ENCODE measurements at regions not wholly inside any gene's neighbourhood (a gene's known extent, or its start where the extent isn't known, plus 50 kb on each side); places are given as distances from the start of the nearest gene placed in this dataset.

GRCh38 chr15:47513471-47513870 is 203.8 kb upstream of the SEMA6D start:
- Histone ChIP-seq H3K4me1 (ENCODE audit: insufficient read depth, low read length, severe bottlenecking) (no peaks in the 10 kb centered on the region), H3K36me3 (ENCODE audit: insufficient read depth, low read length) (no peaks in the 10 kb centered on the region), H3K9me3 (ENCODE audit: low read length) (no peaks in the 10 kb centered on the region), H2AFZ (ENCODE audit: low read length) (no peak overlapping the region), H3K27ac (ENCODE audit: low read depth, low read length, poor library complexity, severe bottlenecking) (no peak overlapping the region), H3K4me2 (ENCODE audit: low read length) (no peak overlapping the region), H3F3A (ENCODE audit: insufficient read depth, low read length) (no peaks in the 10 kb centered on the region), H3K9me2 (ENCODE audit: low read depth, low read length) (no peaks in the 10 kb centered on the region), H3K9ac (ENCODE audit: low read length) (no peak overlapping the region), H4K20me1 (ENCODE audit: insufficient read depth, low read length) (no peaks in the 10 kb centered on the region), H3K79me2 (ENCODE audit: insufficient read depth, low read length) (no peaks in the 10 kb centered on the region), H3K4me3 (ENCODE audit: low read depth, low read length, poor library complexity, severe bottlenecking) (no peak overlapping the region), H3K27me3 (ENCODE audit: insufficient read depth, low read length) (no peaks in the 10 kb centered on the region)
- TF ChIP-seq EZH2 (IDR thresholded peaks at IDR 0.05; ENCODE audit: borderline replicate concordance, low read length) (no peak), CTCF (IDR thresholded peaks at IDR 0.05; ENCODE audit: low read length) (no peak)

- Histone ChIP-seq H3K9ac (ENCODE audit: low read length) (no peak overlapping the region), H3K36me3 (ENCODE audit: insufficient read depth, low read length) (no peaks in the 10 kb centered on the region), H3K79me2 (ENCODE audit: insufficient read depth, low read length) (no peaks in the 10 kb centered on the region), H3K9me2 (ENCODE audit: low read depth, low read length) (no peaks in the 10 kb centered on the region), H3K27ac (ENCODE audit: low read depth, low read length, poor library complexity, severe bottlenecking) (no peak overlapping the region), H3K4me3 (ENCODE audit: low read depth, low read length, poor library complexity, severe bottlenecking) (no peak overlapping the region), H2AFZ (ENCODE audit: low read length) (no peak overlapping the region), H3F3A (ENCODE audit: insufficient read depth, low read length) (no peaks in the 10 kb centered on the region), H4K20me1 (ENCODE audit: insufficient read depth, low read length) (no peaks in the 10 kb centered on the region), H3K4me2 (ENCODE audit: low read length) (no peak overlapping the region), H3K27me3 (ENCODE audit: insufficient read depth, low read length) (no peaks in the 10 kb centered on the region), H3K9me3 (ENCODE audit: low read length) (no peaks in the 10 kb centered on the region), H3K4me1 (ENCODE audit: insufficient read depth, low read length, severe bottlenecking) (no peaks in the 10 kb centered on the region)
- no peak for TF ChIP-seq CTCF (IDR thresholded peaks at IDR 0.05; ENCODE audit: low read length)
- no peak for TF ChIP-seq EZH2 (IDR thresholded peaks at IDR 0.05; ENCODE audit: borderline replicate concordance, low read length)
These were observed 203.1 kb upstream of the SEMA6D start for GRCh38 chr15:47514200-47514652.

GRCh38 chr15:47516558-47516957 is 200.7 kb upstream of the SEMA6D start:
- Histone ChIP-seq H3K9me3 (ENCODE audit: low read length) (no peaks in the 10 kb centered on the region), H3K9ac (ENCODE audit: low read length) (no peak overlapping the region), H3K27ac (ENCODE audit: low read depth, low read length, poor library complexity, severe bottlenecking) (no peak overlapping the region), H3F3A (ENCODE audit: insufficient read depth, low read length) (no peaks in the 10 kb centered on the region), H3K4me2 (ENCODE audit: low read length) (no peak overlapping the region), H3K27me3 (ENCODE audit: insufficient read depth, low read length) (no peaks in the 10 kb centered on the region), H3K4me1 (ENCODE audit: insufficient read depth, low read length, severe bottlenecking) (no peaks in the 10 kb centered on the region), H4K20me1 (ENCODE audit: insufficient read depth, low read length) (no peaks in the 10 kb centered on the region), H3K4me3 (ENCODE audit: low read depth, low read length, poor library complexity, severe bottlenecking) (no peak overlapping the region), H3K36me3 (ENCODE audit: insufficient read depth, low read length) (no peaks in the 10 kb centered on the region), H3K79me2 (ENCODE audit: insufficient read depth, low read length) (no peaks in the 10 kb centered on the region), H2AFZ (ENCODE audit: low read length) (no peak overlapping the region), H3K9me2 (ENCODE audit: low read depth, low read length) (no peaks in the 10 kb centered on the region)
- TF ChIP-seq EZH2 (IDR thresholded peaks at IDR 0.05; ENCODE audit: borderline replicate concordance, low read length) (no peak), CTCF (IDR thresholded peaks at IDR 0.05; ENCODE audit: low read length) (no peak)
